ENCODE measurements at regions not wholly inside any gene's neighbourhood (a gene's known extent, or its start where the extent isn't known, plus 50 kb on each side); places are given as distances from the start of the nearest gene placed in this dataset.

DNA sequence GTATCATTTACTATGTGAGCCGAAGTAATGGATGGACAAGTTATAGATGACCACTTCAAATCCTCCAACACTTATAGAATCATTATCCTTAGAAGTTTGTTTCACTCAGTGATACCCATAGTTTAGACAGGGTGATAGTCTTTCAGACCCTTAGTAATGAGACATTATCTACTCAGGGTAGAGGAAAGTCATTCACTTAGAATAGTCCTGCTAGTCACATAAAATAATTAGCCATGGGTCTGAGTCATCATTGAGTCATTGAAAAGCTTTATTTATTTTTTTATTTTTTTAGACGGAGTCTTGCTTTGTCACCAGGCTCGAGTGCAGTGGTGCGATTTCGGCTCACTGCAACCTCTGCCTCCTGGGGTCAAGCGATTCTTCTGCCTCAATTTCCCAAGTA lies 321.7 kb upstream of the FSTL5 start:
- Histone ChIP-seq H3K4me1 (ENCODE audit: insufficient read depth) (no peaks in the 10 kb centered on the region), H4K20me1 (replicated peaks; ENCODE audit: insufficient read depth) (no peaks in the 10 kb centered on the region), H3F3A (replicated peaks; ENCODE audit: low read depth) (no peaks in the 10 kb centered on the region), H3K36me3 (ENCODE audit: insufficient read depth) (no peaks in the 10 kb centered on the region), H2AFZ (no peak overlapping the region), H3K4me3 (no peak overlapping the region), H3K27ac (ENCODE audit: low read depth) (no peak overlapping the region), H3K9me2 (ENCODE audit: insufficient read depth) (no peaks in the 10 kb centered on the region), H3K79me2 (replicated peaks; ENCODE audit: insufficient read depth) (no peaks in the 10 kb centered on the region), H3K27me3 (ENCODE audit: insufficient read depth) (no peaks in the 10 kb centered on the region), H3K4me2 (no peak overlapping the region)
- Mint-ChIP-seq H3K9me3 (peaks cover 14% of the 10 kb centered on the region; the same call in 2 of the 3 replicates), H3K4me1 (no peaks in the 10 kb centered on the region), H3K27me3 (ENCODE audit: insufficient read depth, low read depth, poor library complexity) (no peaks in the 10 kb centered on the region), H3K27ac (no peak overlapping the region), H3K4me3 (no peak overlapping the region), H3K36me3 (ENCODE audit: low read depth) (peaks cover 8% of the 10 kb centered on the region; the same call in 2 of the 3 replicates)
- ATAC-seq (no peak), DNase-seq (ENCODE audit: low spot score) (no peak)
- TF ChIP-seq CREB1 (CRISPR knock-in tag; IDR thresholded peaks at IDR 0.05; ENCODE audit: low read depth): no peak
- TF ChIP-seq, protein P1, sequence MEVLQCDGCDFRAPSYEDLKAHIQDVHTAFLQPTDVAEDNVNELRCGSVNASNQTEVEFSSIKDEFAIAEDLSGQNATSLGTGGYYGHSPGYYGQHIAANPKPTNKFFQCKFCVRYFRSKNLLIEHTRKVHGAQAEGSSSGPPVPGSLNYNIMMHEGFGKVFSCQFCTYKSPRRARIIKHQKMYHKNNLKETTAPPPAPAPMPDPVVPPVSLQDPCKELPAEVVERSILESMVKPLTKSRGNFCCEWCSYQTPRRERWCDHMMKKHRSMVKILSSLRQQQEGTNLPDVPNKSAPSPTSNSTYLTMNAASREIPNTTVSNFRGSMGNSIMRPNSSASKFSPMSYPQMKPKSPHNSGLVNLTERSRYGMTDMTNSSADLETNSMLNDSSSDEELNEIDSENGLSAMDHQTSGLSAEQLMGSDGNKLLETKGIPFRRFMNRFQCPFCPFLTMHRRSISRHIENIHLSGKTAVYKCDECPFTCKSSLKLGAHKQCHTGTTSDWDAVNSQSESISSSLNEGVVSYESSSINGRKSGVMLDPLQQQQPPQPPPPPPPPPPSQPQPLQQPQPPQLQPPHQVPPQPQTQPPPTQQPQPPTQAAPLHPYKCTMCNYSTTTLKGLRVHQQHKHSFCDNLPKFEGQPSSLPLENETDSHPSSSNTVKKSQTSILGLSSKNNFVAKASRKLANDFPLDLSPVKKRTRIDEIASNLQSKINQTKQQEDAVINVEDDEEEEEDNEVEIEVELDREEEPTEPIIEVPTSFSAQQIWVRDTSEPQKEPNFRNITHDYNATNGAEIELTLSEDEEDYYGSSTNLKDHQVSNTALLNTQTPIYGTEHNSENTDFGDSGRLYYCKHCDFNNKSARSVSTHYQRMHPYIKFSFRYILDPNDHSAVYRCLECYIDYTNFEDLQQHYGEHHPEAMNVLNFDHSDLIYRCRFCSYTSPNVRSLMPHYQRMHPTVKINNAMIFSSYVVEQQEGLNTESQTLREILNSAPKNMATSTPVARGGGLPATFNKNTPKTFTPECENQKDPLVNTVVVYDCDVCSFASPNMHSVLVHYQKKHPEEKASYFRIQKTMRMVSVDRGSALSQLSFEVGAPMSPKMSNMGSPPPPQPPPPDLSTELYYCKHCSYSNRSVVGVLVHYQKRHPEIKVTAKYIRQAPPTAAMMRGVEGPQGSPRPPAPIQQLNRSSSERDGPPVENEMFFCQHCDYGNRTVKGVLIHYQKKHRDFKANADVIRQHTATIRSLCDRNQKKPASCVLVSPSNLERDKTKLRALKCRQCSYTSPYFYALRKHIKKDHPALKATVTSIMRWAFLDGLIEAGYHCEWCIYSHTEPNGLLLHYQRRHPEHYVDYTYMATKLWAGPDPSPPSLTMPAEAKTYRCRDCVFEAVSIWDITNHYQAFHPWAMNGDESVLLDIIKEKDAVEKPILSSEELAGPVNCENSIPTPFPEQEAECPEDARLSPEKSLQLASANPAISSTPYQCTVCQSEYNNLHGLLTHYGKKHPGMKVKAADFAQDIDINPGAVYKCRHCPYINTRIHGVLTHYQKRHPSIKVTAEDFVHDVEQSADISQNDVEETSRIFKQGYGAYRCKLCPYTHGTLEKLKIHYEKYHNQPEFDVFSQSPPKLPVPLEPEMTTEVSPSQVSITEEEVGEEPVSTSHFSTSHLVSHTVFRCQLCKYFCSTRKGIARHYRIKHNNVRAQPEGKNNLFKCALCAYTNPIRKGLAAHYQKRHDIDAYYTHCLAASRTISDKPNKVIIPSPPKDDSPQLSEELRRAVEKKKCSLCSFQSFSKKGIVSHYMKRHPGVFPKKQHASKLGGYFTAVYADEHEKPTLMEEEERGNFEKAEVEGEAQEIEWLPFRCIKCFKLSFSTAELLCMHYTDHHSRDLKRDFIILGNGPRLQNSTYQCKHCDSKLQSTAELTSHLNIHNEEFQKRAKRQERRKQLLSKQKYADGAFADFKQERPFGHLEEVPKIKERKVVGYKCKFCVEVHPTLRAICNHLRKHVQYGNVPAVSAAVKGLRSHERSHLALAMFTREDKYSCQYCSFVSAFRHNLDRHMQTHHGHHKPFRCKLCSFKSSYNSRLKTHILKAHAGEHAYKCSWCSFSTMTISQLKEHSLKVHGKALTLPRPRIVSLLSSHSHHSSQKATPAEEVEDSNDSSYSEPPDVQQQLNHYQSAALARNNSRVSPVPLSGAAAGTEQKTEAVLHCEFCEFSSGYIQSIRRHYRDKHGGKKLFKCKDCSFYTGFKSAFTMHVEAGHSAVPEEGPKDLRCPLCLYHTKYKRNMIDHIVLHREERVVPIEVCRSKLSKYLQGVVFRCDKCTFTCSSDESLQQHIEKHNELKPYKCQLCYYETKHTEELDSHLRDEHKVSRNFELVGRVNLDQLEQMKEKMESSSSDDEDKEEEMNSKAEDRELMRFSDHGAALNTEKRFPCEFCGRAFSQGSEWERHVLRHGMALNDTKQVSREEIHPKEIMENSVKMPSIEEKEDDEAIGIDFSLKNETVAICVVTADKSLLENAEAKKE (CRISPR knock-in tag; IDR thresholded peaks at IDR 0.05): no peak
- no peak for TF ChIP-seq EZH2 (IDR thresholded peaks at IDR 0.05; ENCODE audit: low read depth, unreplicated experiment)
- no peak for TF ChIP-seq POLR2AphosphoS5 (IDR thresholded peaks at IDR 0.05; ENCODE audit: low read depth)
- TF ChIP-seq NANOG (IDR thresholded peaks at IDR 0.05; ENCODE audit: borderline replicate concordance): no peak
- no peak for TF ChIP-seq JUNB (IDR thresholded peaks at IDR 0.05; ENCODE audit: unreplicated experiment)
- TF ChIP-seq, protein P2, sequence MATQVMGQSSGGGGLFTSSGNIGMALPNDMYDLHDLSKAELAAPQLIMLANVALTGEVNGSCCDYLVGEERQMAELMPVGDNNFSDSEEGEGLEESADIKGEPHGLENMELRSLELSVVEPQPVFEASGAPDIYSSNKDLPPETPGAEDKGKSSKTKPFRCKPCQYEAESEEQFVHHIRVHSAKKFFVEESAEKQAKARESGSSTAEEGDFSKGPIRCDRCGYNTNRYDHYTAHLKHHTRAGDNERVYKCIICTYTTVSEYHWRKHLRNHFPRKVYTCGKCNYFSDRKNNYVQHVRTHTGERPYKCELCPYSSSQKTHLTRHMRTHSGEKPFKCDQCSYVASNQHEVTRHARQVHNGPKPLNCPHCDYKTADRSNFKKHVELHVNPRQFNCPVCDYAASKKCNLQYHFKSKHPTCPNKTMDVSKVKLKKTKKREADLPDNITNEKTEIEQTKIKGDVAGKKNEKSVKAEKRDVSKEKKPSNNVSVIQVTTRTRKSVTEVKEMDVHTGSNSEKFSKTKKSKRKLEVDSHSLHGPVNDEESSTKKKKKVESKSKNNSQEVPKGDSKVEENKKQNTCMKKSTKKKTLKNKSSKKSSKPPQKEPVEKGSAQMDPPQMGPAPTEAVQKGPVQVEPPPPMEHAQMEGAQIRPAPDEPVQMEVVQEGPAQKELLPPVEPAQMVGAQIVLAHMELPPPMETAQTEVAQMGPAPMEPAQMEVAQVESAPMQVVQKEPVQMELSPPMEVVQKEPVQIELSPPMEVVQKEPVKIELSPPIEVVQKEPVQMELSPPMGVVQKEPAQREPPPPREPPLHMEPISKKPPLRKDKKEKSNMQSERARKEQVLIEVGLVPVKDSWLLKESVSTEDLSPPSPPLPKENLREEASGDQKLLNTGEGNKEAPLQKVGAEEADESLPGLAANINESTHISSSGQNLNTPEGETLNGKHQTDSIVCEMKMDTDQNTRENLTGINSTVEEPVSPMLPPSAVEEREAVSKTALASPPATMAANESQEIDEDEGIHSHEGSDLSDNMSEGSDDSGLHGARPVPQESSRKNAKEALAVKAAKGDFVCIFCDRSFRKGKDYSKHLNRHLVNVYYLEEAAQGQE (IDR thresholded peaks at IDR 0.05; ENCODE audit: unreplicated experiment): no peak
- TF ChIP-seq, protein P3, sequence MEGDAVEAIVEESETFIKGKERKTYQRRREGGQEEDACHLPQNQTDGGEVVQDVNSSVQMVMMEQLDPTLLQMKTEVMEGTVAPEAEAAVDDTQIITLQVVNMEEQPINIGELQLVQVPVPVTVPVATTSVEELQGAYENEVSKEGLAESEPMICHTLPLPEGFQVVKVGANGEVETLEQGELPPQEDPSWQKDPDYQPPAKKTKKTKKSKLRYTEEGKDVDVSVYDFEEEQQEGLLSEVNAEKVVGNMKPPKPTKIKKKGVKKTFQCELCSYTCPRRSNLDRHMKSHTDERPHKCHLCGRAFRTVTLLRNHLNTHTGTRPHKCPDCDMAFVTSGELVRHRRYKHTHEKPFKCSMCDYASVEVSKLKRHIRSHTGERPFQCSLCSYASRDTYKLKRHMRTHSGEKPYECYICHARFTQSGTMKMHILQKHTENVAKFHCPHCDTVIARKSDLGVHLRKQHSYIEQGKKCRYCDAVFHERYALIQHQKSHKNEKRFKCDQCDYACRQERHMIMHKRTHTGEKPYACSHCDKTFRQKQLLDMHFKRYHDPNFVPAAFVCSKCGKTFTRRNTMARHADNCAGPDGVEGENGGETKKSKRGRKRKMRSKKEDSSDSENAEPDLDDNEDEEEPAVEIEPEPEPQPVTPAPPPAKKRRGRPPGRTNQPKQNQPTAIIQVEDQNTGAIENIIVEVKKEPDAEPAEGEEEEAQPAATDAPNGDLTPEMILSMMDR (conservative IDR thresholded peaks at IDR 0.05; ENCODE audit: low read depth in 2 of 2): no peak
- TF ChIP-seq ZNF331 (CRISPR knock-in tag; IDR thresholded peaks at IDR 0.05; ENCODE audit: low read depth): no peak
- no peak for TF ChIP-seq ZNF114 (CRISPR knock-in tag; IDR thresholded peaks at IDR 0.05)
- no peak for TF ChIP-seq EZH2phosphoT487 (IDR thresholded peaks at IDR 0.05; ENCODE audit: unreplicated experiment)
- TF ChIP-seq STAT1 (IDR thresholded peaks at IDR 0.05; ENCODE audit: unreplicated experiment): no peak
- TF ChIP-seq, protein P4, sequence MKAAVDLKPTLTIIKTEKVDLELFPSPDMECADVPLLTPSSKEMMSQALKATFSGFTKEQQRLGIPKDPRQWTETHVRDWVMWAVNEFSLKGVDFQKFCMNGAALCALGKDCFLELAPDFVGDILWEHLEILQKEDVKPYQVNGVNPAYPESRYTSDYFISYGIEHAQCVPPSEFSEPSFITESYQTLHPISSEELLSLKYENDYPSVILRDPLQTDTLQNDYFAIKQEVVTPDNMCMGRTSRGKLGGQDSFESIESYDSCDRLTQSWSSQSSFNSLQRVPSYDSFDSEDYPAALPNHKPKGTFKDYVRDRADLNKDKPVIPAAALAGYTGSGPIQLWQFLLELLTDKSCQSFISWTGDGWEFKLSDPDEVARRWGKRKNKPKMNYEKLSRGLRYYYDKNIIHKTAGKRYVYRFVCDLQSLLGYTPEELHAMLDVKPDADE (IDR thresholded peaks at IDR 0.05): no peak
